ENCODE measurements at regions not wholly inside any gene's neighbourhood (a gene's known extent, or its start where the extent isn't known, plus 50 kb on each side); places are given as distances from the start of the nearest gene placed in this dataset.

DNA sequence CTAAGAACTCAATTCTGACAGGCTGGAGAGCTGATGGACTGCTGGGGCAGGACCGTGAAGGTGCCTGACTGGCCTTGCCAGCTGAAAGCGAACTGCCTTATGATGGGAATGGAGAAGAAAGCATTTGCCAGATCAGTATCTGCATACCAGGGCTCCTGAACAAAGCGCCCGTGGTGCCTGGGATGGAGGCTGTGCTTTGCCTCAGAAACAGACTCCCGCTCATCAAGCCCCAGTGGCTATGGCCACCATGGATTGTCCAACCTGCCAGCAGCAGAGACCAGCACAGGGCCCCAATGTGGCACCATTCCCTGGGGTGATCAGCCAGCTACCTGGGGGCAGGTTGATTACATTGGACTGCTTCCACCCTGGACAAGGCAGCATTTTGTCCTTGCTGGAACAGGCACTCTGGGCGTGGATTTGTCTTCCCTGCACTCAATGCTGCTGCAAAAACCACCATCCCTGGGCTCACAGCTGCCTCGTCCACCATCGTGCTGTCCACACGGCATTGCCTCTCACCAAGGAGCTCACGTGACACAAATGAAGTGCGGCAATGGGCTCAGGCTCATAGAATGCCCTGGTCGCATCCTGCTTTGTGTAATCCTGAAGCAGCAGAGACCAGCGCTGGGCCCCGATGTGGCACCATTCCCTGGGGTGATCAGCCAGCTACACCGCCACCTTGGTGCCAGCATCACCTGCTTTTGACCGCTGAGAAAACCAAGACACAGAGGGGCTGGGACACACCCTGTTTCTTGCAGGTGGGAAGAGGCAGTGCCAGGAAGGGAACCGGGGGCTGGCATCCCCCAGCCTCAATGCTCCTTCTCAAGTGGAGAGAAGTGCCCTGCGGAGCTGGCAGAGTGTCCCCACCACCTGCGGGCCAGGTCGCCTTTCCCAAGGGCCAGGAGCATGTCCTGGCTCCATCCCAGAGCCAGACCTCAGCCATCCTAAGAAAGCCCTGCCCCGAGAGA, 1367.5 kb downstream of the BRD1 start:
- TF ChIP-seq ZFP3 (CRISPR knock-in tag; IDR thresholded peaks at IDR 0.05): no peak
- TF ChIP-seq ISL1 (CRISPR knock-in tag; IDR thresholded peaks at IDR 0.05): no peak
- TF ChIP-seq, protein P1, sequence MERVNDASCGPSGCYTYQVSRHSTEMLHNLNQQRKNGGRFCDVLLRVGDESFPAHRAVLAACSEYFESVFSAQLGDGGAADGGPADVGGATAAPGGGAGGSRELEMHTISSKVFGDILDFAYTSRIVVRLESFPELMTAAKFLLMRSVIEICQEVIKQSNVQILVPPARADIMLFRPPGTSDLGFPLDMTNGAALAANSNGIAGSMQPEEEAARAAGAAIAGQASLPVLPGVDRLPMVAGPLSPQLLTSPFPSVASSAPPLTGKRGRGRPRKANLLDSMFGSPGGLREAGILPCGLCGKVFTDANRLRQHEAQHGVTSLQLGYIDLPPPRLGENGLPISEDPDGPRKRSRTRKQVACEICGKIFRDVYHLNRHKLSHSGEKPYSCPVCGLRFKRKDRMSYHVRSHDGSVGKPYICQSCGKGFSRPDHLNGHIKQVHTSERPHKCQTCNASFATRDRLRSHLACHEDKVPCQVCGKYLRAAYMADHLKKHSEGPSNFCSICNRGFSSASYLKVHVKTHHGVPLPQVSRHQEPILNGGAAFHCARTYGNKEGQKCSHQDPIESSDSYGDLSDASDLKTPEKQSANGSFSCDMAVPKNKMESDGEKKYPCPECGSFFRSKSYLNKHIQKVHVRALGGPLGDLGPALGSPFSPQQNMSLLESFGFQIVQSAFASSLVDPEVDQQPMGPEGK (CRISPR knock-in tag; IDR thresholded peaks at IDR 0.05; ENCODE audit: borderline replicate concordance): no peak
- TF ChIP-seq, protein P2, sequence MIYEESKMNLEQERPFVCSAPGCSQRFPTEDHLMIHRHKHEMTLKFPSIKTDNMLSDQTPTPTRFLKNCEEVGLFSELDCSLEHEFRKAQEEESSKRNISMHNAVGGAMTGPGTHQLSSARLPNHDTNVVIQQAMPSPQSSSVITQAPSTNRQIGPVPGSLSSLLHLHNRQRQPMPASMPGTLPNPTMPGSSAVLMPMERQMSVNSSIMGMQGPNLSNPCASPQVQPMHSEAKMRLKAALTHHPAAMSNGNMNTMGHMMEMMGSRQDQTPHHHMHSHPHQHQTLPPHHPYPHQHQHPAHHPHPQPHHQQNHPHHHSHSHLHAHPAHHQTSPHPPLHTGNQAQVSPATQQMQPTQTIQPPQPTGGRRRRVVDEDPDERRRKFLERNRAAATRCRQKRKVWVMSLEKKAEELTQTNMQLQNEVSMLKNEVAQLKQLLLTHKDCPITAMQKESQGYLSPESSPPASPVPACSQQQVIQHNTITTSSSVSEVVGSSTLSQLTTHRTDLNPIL (CRISPR knock-in tag; IDR thresholded peaks at IDR 0.05; ENCODE audit: low read depth): no peak
- no peak for TF ChIP-seq BACH2 (CRISPR knock-in tag; IDR thresholded peaks at IDR 0.05; ENCODE audit: borderline replicate concordance)
- TF ChIP-seq OSR1 (CRISPR knock-in tag; IDR thresholded peaks at IDR 0.05): no peak
- no peak for TF ChIP-seq ESRRG (CRISPR knock-in tag; IDR thresholded peaks at IDR 0.05)

All from SK-N-SH treated with all-trans-retinoic acid at 6 μM for 48 hours (cell line).